NCI-H2227 treated with DMSO at 0.1 percent for 48 hours (cell line): ENCODE measurements at regions not wholly inside any gene's neighbourhood (a gene's known extent, or its start where the extent isn't known, plus 50 kb on each side); places are given as distances from the start of the nearest gene placed in this dataset.

Experiments
- DNase-seq: peaks from one replicate; lab custom pipeline; 2025; lab: John Stamatoyannopoulos, UW

GRCh38 chr20:39563349-39563748 lies 601.2 kb downstream of the DHX35 start:
- DNase-seq: no peak

DNA sequence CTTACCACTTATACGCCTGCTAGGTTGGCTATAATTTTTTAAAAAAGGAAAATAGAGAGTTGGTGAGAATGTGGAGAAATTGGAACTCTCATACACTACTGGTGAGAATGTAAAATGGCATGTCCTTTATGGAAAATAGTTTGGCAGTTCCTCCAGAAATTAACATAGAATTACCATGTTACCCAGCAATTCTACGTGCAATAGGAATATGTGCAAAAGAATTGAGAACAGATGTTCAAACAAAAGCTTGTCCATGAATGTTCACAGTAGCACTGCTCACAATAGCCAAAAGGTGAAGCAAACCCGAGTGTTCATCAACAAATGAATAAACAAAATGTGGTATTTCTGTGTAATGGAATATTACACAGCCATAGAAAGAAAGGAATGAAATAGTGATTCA lies 592.2 kb downstream of the DHX35 start:
- DNase-seq: no peak

GRCh38 chr20:39553120-39553519 lies 591.0 kb downstream of the DHX35 start:
- DNase-seq: no peak

GRCh38 chr20:39549733-39550132 lies 587.6 kb downstream of the DHX35 start:
- DNase-seq: no peak

GRCh38 chr20:39547546-39548408 lies 585.6 kb downstream of the DHX35 start:
- DNase-seq: no peak

DNA sequence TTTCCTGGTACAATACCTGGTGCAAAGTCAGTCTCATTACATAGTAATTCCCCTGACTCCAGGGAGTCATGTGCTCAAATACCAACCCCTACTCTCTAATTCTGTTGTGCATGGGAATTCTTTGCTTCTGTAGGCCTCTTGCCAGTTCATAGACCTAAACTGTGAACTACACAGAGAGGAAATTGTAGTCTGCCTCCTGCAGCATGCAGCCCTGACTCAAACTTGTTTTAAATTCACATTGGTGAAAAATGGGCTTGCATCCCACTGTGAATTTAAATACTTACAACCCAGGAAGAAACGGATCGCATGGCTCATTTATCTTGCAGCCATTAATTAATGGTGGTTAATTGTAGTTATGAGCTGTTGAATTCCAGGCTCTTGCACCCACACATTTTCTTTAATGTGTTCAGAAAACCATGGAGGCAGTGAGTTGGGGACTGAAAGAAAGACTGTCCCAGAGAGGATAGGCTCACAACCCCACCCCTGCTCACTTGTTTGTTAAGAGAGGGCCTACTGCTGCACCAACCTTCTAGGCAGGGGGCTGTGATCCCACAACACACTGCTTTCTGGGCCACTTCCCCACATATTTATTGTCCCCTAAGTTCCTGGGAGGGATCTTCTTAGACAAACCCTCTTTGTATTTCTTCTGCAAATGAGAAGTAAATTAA lies 579.1 kb downstream of the DHX35 start:
- no peak for DNase-seq

DNA sequence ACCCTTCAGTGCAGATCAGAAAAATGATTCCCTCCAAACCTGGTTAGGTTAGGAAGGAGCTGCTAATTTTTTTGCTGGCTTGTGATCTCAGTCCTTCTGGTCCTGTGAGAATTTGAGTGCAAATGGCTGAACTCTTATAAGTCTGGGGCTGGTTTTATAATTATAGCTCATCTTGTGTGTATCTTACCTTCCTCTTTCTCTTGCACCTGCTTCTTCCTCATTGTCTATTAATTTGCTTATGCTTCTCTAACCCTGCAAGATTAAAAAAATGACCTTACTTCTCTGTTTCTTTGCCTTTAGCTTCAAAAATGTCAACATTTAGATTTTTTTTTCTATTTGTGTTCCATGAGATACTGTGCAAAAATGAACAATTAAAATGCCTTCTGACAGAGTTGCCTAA lies 576.2 kb downstream of the DHX35 start:
- DNase-seq: no peak

GRCh38 chr20:39535301-39535700 lies 573.2 kb downstream of the DHX35 start:
- DNase-seq: no peak

DNA sequence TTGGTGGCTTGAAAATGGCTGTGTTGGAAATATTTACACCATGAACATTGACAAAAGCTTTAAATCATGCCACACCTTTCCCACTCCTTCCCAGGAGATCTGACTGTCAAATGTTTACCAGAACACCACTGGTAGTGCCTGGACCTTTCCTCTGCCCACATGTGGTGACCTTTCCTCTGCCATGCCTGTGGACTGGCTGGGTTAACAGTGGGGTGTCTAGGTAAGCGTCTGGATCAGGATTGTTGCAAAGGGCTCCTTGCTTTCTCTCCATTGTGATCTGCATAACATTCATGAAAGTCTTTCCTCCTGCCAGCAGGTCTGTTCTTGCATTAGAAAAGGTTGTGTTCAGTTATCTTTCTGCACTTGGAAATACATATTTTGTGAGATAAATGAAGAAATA lies 572.7 kb downstream of the DHX35 start:
- no peak for DNase-seq

GRCh38 chr20:39533858-39534257 lies 571.7 kb downstream of the DHX35 start:
- DNase-seq: no peak

DNA sequence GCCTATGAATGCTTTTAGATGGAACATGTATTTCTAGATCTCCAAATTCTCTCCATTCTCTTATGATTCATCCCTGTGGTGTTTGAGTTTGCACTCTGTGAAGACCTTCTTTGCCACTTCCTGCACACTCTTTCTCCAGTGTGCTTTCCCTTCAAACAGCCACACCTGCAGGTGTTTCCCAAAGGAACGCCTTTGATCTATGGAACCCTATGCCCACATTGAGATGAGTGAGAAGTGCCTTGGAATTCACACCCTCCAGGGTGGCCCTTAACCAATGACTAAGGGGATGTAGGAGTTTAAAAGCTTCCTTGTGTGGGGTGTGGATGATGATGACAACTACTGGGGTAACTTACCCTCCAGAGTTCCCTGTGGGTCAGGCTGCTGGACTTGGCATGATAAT lies 570.1 kb downstream of the DHX35 start:
- DNase-seq: no peak

GRCh38 chr20:39528436-39528835 lies 566.3 kb downstream of the DHX35 start:
- no peak for DNase-seq

- DNase-seq: no peak
Observed at GRCh38 chr20:39524371-39524911, 562.3 kb downstream of the DHX35 start.

GRCh38 chr20:39523405-39523804 lies 561.3 kb downstream of the DHX35 start:
- no peak for DNase-seq

GRCh38 chr20:39518654-39519053 lies 556.5 kb downstream of the DHX35 start:
- no peak for DNase-seq

DNA sequence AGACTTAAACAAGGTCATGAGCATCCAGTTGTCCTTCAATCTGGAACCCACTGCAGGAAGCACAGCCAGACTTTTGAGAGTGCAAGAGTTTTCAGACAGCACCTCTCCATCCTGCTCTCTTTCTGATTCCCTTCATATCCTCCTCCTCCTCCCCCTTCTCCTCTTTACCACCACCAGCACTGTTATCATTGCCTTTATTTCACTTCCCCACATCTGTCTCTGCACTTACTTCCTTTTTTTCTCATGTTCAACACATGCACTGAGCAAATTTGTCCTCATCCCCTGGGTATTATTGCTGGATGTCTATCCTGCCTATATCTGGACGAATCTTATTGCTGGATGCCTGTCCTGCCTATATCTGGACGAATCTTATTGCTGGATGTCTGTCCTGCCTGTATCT lies 554.8 kb downstream of the DHX35 start:
- no peak for DNase-seq

- DNase-seq: no peak
Observed at GRCh38 chr20:39504710-39505094, 542.6 kb downstream of the DHX35 start.

GRCh38 chr20:39503902-39504709 lies 542.0 kb downstream of the DHX35 start:
- DNase-seq: no peak

DNA sequence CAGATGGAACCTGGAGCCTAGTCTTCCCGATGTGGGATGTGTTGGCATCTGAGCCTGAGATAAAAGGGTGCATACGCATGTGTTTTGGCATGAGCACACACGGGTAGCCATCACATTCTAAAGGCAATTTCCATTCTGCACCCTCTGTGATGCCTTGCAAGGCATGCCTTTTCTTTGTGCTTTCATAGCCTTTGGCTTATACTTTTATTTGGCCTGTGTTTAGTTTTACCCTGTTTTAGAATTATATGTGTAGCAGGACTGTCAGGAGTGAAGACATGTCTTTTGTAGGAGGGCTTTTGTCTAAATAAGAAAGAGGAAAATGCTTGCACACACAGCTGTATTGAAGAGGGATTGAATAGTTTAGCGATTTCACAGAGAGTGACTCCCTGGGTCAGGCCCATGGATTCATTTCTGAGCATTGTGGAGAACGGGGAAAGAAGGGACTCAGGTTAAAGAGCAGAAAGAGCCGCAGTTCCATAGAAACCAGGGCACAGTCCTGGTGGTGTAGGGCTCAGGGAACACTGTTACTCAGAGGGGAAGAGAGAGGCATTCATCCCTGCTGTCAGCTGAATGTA lies 530.2 kb downstream of the DHX35 start:
- DNase-seq: no peak

GRCh38 chr20:39491711-39492110 lies 529.6 kb downstream of the DHX35 start:
- no peak for DNase-seq

GRCh38 chr20:39489986-39490560 lies 527.9 kb downstream of the DHX35 start:
- no peak for DNase-seq
